K562 (cell line): ENCODE measurements at regions not wholly inside any gene's neighbourhood (a gene's known extent, or its start where the extent isn't known, plus 50 kb on each side); places are given as distances from the start of the nearest gene placed in this dataset.

Experiments
- CHCHD3 ChIP-seq: fragments of 250-450 bp; sonication (Bioruptor Pico); IDR thresholded peaks from 2 replicates; pipeline ENCODE4 v2.1.2; 2022; ENCODE audit warnings: mild to moderate bottlenecking
- ID3 ChIP-seq, 2 experiments: fragments of 250-450 bp in 1 of 2; fragments of 450-650 bp in 1 of 2; sonication (Bioruptor Pico) in 1 of 2; IDR thresholded peaks; 2 replicates each; pipeline versions ENCODE4 v1.6.1 to v1.8.0; 2016 to 2021; ENCODE audit warnings: mild to moderate bottlenecking in 2 of 2, moderate library complexity in 2 of 2, missing compliant biosample characterization in 1 of 2, missing genetic modification characterization in 1 of 2
- MGA ChIP-seq: fragments of 450-650 bp; IDR thresholded peaks from 2 replicates; pipeline ENCODE4 v1.6.1; 2016; ENCODE audit warnings: mild to moderate bottlenecking, moderate library complexity
- ZBTB40 ChIP-seq, 2 experiments: fragments of 450-650 bp in 1 of 2; sonication (generic) in 1 of 2; formaldehyde crosslinking in 1 of 2; IDR thresholded peaks; 2 replicates each; pipeline versions ENCODE4 v1.7.1 to v1.9.0; 2016 to 2022; ENCODE audit warnings: inconsistent platforms in 1 of 2, mild to moderate bottlenecking in 1 of 2, missing genetic modification reagents in 1 of 2

- TF ChIP-seq MGA, result no peak
- TF ChIP-seq ZBTB40 (IDR thresholded peaks at IDR 0.05), result no peak
- TF ChIP-seq ZBTB40 (CRISPR knock-in tag; IDR thresholded peaks at IDR 0.05), result no peak
- no peak for TF ChIP-seq CHCHD3
- TF ChIP-seq ID3 (CRISPR knock-in tag; IDR thresholded peaks at IDR 0.05), result no peak
- TF ChIP-seq ID3 (tag; IDR thresholded peaks at IDR 0.05), result no peak
Observed at GRCh38 chr6:145555084-145555483, 180.2 kb downstream of the EPM2A start (continued).
